Fibroblast of skin of left quadriceps (primary cell): ENCODE measurements at regions not wholly inside any gene's neighbourhood (a gene's known extent, or its start where the extent isn't known, plus 50 kb on each side); places are given as distances from the start of the nearest gene placed in this dataset.

Experiments used
- DNase-seq, 2 experiments: peaks; one replicate each; pipeline ENCODE4 v3.0.0-alpha.2; 2013; ENCODE audit warnings: low read depth in 2 of 2

DNA sequence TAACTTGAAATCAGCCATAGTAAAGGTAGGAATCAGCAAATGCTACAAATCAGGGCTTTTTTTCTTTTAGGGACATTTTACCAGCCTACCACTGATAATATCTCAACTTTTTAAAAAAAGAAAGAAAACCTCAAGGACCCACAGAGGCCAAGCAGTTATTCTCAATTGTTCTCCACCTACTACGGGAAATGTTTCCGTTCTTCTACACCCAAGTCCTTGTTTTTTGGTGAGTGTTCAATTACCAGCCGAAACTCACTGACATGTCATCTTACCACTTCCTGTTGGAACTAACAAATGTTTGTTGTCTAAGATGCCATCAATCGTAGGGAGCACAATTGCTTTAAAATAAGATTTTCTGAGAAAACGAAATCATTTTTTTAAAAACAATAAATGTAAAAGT, 50.2 kb upstream of the CDK1 start:
- no peak for DNase-seq

DNA sequence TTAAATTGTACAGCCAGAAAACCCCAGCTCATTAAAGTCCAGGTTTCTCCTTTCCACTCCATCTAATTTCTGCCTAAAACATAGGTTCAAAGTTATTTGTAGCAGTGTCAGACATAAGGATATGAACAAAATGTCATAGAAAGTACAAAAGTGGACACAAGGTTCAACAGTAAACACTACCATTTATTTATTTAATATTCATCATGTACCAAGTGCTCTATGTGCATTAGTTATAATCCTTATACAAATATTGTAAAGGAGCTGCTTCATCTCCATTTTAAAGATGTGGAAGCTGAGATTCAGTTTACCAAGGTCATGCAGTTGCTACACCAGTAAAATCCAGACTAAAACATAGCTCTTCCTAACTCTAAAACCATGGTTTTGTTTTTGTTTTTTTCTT, 52.0 kb upstream of the CDK1 start:
- DNase-seq, result no peak

DNA sequence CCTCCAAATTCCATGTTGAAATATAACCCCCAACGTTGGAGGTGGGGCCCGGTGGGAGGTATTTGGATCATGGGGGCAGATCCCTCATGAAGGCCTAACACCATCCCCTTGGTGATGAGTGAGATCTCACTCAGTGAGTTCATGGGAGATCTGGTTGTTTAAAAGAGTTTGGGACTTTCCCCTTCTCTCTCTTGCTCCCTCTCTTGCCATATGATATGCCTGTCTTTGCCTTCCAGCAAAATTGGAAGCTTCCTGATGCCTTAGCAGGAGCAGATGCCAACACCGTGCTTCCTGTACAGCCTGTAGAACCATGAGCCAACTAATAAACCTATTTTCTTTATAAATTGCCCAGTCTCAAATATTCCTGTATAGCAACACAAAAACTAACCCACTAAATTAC, 55.7 kb upstream of the CDK1 start:
- no peak for DNase-seq

DNA sequence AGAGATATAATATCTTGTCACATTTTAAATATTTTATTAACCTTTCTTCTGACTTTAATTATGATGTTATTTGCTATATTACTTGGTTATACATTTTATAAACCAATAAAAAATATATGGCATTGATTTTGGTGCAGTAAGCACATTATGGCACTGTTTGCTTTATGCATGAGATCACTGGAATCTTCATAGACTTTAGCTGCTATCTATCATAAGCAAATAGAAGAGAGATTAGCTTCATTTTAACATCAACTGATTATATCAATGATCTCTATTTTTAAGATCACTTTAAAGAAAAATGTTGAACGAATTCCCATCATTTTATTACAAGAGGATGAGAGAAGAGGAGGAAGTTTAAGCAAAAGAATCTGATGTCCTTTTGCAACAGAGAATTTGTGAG, 58.6 kb upstream of the CDK1 start:
- DNase-seq, result no peak

DNA sequence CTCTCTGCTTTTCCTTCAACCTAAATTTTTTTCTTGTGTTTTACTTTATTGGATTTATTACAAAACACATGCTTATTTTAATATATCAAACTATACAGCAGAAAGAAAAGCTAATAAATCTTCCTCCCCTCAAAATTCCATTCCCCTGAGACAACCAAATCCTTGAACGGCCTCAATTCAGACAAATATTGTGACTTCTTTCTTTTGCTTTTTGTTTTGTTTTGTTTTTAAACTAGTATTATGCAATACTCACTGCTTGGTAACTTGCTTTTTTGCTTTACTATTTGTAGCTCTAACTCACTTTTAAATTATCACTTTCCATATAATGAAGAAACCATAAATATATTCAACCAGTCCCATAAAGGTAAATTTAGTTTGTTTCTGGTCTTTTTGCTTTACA, 59.4 kb upstream of the CDK1 start:
- no peak for DNase-seq

DNA sequence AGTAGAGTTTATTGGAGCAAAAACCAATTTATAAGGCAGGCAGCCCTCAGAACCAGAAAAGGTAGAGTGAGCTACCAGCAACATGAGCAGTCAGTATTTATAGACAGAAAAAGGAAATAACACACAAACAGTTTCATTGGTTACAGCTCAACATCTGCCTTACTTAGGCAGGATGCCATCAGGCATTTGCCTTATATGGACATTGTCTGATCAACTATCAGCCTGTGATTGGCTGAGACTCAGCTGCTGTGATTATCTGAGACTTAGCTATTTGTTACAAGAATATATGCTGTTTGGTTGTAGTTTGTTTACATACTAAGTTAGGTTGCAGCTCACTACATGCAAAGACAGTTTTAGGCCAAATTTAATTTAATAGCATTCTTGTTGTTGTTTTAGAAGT, 60.4 kb upstream of the CDK1 start:
- DNase-seq, result no peak

DNA sequence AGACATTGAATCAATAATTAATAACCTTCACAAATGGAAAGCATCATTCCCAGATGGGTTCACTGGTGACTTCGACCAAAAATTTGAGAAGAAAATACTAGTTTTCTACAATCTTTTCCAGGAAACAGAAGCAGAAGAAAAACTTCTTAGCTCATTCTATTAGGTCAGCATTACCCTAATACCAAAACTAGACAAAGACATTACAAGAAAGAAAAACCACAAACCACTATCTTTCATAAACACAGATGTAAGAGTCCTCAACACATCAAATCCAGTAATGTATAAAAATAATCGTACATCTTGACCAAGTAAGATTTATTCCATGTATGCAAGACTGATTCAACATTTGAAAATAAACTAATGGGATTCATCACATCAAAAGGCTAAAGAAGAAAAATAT, 64.0 kb upstream of the CDK1 start:
- DNase-seq, result no peak

DNA sequence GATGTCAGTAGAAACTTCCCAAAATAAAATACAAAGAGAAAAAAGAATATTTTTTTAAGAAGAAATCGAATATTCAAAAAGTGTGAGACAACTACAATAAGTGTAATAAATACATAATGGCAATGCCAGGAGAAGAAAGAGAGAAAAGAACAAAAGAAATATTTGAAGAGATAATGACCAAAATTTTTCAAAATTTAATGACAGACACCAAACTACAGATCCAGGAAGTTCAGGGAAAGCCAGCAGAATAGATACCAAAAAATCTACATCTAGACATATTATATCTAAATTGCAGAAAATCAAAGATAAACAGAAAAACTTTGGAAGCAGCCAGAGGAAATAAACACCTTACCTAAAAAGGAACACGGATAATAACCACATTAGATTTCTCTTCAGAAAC, 66.8 kb upstream of the CDK1 start:
- no peak for DNase-seq

DNA sequence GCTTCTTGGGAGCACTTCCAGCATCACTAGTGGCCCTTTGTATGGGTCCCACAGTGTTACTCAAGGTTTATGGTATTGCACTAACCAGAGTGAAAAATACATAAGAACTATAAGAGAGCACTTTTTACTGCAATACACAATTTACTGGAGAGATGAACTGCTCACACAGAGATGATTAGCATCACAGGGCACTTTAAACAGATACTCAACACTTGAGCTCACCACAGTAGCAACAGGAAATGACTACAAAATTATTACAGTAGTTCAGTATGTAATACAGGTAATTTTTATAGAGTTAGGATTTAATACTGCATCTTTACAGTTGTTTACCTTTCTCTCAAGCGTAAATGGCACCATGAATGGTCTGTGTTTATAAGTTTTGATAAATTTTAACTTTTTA, 68.2 kb upstream of the CDK1 start:
- no peak for DNase-seq

DNA sequence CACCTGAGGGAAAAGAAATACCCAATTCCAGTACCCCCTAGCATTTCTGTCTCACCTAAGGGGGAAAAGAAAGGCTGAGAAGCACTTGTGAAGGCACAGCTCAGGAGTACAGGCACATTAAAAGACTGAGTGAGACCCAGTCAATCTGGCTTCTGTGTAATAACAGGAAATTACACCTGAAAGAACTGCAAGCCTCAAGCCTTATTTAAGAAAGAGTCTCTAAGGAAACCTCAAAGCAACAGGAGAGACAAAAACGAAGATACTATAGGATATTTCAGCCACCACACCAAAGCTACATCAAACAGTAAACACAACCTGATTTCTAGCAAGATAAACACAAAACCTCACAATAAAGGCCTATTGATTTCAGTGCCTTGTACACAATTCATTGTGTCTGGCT, 69.6 kb upstream of the CDK1 start:
- DNase-seq, result no peak

DNA sequence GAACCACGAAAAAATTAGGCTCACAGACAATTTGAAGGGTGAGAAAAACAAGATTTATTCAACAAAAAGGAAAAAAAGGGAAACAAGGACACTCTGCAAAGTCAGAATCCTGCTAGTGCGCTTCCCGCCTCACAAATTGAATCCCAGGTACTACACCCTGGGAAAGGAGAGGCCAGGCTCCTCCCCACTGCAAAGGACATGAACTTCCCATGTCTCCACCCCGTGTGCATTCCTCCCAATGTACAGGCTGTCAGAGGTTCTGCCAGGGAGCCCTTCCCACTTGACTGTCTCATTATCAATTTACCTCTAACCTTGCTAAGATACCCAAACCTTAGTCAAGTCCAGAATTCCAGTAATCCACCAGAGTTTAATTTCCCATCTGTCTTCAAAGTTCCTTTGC, 70.4 kb upstream of the CDK1 start:
- no peak for DNase-seq

DNA sequence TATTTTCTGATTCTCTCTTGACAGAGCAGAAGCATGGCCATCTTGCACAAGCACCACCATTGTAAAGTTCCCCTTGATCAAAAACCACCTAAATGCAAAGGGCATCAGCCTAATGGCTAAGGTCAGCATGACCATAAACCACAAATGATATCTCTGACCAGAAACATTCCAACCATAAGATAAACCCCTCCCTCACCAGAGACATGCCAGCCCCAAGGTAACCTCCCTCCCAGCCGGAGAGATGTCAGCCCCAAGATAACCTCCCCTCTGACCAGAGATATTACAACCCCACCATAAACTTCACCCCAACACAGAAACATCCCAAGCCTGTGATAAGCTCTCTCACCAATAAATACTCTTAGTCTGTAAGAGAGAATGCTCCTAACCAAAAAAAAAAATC, 72.1 kb upstream of the CDK1 start:
- DNase-seq, result no peak

DNA sequence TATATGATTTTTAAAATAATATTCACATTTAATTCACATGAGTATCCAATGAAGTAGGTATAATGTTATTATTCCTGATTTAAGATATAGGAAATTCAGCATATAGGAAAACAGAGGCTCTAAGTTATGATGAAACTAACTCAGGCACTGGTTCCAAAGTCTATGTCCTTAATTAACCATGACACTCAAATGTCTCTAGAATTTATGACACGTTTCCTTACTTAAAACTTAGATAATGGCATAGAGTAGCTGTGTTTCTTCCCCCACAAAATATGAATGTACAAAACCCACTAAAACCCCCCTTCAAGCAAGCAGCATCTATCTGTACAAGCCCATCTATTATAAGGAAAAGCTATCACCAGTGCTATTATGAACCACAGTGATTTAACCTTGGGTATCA, 72.9 kb upstream of the CDK1 start:
- no peak for DNase-seq

DNA sequence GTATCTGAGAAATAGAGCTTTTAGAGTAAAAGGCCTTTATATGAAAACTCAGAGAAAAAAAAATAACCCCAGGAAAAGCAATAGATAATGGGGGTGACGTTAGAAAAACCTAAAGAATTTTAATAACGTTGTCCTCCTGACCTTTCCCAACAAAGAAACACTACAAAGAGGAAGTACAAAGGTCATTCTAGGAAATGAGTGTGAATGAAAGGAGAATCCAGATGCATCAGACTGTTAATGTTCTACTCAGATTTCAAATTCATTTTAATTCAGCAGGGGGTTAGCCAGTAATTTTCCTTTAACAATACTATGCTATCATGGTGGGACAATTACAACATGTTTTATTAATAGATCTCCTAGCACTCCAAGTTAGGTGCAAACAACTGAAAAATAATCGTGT, 73.8 kb upstream of the CDK1 start:
- DNase-seq, result no peak

DNA sequence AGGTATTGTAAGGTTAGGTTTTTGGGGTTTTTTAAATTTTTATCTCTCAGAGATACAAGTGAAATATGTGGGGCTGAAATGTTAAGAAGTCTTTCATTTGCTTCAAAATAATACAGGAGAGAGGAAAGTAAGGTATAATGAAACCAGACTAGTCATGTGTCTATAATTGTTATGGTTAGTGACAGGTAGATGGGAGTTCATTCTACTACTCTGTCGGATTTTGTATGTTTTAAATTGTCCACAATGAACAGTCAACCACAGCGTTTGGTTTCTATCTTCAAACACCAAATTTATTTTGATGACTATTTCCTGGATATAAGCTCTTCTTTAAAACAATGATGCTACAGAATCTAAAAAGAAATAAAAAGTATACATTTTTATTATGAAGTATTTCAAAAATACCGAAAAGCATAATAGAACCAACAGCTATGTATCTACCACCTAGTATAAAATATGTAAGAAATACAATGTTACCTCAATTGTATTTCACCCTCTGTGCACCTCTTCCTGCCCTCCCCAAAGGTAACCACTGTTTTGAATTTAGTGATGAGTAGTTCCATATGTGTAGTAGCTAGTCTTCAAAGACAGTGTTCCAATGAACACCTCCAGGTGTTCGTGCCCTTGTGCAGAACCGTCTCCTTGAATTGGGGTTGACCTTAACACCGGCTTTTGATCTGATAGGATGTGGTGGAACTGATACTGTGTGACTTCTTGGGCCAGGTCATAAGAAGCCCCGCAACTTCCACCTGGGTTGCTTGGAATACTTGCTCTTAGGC, 74.8 kb upstream of the CDK1 start:
- no peak for DNase-seq

DNA sequence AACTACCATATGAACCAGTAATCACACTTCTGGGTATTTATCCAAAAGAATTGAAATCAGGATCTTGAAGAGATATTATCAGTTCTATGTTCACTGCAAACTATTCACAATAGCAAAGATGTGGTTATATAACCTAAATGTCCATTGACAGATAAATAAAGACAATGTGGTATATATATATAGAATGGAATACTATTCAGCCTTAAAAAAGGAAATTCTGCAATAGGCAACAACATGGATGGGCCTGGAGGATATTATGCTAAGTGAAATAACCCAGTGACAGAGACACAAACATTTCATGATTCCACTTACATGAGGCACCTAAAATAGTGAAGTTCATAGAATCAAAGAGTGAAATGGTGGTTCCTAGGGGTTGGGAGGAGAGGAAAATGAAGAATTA, 90.6 kb upstream of the CDK1 start:
- DNase-seq, result no peak

DNA sequence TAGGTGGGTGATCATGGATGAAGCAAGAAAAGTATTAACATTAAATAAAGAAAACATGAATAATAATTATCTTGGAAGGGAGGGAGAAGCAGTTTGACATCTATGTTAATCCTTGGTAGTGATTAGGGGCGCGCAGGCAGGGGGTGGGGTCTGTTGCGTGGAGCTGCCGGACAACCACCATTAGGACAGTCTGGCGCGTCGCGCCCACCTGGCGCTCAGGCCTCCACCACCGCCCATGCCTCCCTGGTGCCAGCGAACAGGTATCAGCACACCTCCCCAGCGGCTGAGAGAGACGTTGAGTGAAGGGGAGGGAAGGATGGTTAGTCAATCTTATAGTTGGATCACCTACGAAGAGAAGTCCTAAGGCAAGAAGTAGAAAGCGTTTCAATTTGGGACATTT, 94.2 kb upstream of the CDK1 start:
- no peak for DNase-seq

DNA sequence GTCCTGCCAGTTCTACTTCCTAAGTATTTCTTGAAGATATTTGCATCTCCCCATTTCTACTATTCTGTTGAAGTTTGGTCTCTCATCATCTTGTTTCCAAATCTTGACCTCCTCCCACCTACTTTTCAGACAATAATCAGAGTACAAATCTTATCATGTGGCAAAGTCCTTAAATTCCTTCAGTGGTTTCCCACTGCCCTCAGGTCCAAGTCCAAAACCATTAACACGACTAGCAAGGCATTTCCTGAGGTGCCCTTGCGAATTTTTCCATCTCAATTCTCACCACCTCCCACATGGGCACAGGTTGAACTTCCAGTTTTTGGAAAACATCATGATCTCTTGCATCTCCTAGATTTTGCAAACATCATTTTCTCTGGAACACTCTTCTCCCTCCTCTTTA, 97.2 kb upstream of the CDK1 start:
- DNase-seq, result no peak

DNA sequence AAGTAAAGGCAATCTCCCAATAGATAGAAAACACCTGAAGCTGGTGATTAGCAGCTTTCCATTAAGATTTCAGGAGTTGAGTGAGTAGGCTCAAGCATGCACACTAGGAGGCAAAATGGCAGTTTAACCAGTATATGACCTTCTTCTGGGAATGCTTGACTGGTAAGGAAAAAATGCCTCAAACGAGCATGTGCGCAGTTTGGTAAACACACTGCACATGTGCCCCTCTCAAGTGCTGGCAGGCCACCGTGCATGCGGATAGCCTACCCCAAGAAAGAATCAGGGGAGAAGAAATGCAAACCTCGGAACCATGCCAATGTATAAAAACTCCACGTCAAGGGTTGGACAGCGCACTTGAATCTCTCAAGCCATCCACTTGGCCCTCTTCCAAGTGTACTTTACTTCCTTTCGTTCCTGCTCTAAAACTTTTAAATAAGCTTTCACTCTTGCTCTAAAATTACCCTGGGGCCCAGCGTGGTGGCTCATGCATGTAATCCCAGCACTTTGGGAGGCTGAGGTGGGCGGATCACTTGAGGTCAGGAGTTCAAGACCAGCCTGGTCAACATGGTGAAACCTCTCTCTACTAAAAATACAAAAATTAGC, 98.8 kb upstream of the CDK1 start:
- no peak for DNase-seq

DNA sequence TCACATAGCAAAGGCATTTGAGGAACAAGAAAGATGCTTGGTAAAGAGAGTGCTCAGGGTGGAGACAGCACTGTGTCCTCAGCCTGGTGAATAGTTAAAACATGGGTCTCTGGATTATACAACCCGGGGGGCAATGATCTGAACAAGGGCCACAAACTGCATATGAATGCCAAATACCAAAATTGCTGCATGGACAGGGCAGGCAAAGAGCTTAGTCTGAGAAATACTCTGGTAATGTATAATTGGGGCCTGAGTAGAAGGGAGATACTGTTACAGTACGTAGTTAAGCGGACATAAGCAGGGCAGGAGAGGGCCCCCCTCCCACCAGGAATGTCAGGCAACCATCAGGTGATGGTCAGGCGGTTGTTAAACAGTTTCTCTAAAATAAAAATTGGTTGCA, 99.3 kb upstream of the CDK1 start:
- no peak for DNase-seq

DNA sequence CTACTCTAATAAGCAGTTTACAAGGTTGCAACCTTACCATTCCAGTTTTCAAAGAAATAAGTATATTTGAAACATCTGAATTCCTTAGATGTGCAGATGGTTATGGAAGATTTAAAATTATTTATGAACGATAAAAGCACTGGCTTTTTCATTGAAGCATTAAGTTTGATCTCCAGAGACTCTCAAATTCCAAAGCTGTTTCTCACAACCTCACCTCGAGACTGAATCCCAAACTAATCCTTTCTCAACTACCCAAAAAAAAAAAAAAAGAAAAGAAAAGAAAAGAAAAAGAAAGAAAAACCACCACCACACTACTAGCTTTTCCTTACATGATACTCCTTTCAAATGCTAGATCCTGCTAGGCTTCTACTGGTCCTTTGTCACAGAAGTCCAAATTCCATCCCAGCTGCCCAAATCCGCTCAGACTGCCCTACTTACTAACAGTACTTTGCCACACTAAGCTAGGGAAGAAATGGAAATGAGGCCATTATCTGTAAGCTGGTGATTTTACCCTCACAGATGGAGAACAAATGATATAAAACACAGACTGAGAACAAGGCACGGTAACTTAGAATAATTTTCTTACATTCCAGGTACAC, 100.6 kb upstream of the CDK1 start:
- no peak for DNase-seq

DNA sequence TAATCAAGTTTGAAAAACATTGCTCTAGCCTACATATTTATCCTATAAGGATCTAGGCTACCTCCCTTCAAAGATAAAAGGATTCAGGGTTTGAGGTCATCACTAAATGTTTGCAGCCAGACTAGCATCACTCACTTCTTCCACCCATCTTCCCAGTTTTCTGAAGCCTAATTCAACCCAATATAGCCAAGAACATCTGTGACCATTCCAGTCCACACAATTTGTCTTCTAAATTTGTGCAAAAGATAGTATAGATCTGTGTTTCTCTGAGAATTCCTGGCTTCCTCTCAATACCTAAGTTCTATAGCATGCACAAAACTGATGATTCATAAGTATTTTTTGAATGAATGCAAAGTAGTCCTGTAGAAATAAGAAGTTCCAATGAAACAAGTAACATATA, 103.0 kb upstream of the CDK1 start:
- no peak for DNase-seq

DNA sequence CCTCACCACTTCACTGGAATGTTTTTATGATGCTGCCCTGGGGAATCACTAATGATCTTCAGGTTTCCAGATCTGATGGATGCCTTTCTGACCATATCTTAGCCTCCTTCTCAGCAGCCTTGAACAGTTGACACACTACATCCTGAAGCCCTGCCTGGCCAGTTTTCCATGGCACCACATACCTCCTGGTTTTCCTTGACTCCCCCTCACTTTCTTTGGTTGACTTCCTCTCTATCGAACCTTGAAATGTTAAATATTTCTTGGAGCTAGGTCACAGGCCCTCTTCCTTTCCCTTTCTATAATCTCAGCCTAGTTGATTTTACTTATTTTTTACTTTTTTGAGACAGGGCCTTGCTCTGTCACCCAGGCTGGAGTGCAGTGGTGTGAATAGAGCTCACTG, 108.8 kb upstream of the CDK1 start:
- no peak for DNase-seq

DNA sequence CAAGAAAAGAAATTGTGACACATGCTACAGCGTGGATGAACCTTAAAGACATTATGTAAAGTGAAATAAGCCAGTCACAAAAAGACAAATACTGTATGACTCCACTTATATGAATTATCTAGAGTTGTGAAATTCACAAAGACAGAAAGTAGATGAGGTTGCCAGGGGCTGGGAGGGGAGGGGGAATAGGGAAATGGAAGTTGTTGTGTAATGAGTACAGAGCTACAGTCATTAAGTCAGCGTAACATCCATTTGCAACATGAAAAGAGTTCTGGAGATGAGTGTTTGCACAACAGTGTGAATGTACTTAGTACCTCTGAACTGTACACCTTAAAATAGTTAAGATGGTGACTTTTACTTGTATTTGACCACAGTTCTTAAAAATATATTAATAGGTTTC, 112.1 kb upstream of the CDK1 start:
- no peak for DNase-seq
